ENCODE measurements at regions not wholly inside any gene's neighbourhood (a gene's known extent, or its start where the extent isn't known, plus 50 kb on each side); places are given as distances from the start of the nearest gene placed in this dataset.
"Not testable (repeated sequence)": the region's sequence is repeated elsewhere in the genome, so short reads cannot be mapped to it uniquely, and the experiment has no call there.

GRCh38 chr5:155514105-155514563 is 500.6 kb downstream of the KIF4B start:
- no peak for DNase-seq (ENCODE audit: low spot score)

DNA sequence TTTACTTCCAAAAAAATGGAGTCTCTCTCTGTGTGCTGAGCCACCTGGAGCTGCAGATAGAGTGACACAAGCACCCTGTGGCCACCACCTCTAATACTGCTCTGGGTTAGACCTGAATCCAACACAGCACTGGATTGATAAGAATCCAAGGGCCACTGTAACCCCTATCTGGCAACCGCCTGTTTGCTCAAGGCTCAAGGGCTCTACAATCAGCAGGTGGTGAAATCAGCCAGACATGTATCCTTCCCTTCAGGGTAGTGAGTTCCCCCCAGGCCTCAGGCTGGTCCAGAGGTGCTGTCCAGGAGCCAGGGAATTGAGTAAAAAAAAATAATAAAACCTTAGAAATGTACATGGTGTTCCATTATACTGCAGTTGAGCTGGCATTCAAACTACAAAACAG is 509.0 kb downstream of the KIF4B start:
- DNase-seq (ENCODE audit: low spot score), result no peak

GRCh38 chr5:155529362-155529761 is 515.8 kb downstream of the KIF4B start:
- DNase-seq (ENCODE audit: low spot score), result peak; percentile 31

- DNase-seq (ENCODE audit: low spot score), result no peak
Measured at GRCh38 chr5:155530046-155530445, 516.5 kb downstream of the KIF4B start.

DNA sequence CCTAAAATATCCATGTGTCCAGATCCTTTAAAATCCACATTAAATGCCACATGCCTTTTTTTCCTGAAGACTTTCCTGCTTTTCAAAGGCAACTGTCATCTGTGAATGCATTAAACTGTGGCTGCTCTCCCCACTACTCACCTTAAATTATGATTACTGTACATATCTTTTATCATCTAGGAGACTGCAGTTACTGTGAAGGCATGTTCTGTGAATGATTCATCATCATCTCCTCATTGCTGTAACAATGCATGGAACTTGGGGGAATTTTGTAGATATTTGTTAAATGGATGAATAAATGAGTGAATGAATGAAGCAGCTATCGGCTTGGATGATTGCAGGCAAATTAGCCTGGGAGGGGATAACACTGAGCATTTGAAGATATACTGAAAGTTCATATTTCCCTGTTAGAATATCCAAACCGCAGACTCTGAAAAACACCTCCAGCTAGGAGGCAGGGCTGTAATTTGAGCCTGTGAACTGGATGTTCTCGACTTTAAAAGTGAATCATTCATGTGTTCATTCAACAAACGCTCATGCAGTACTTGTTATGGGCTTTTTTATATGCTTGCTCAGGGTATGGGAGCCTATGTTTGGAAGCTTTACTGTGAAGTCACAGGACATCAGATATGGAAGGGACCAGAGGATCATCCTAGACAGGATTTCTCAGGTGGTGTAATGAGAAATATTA is 519.2 kb downstream of the KIF4B start:
- no peak for DNase-seq (ENCODE audit: low spot score)

DNA sequence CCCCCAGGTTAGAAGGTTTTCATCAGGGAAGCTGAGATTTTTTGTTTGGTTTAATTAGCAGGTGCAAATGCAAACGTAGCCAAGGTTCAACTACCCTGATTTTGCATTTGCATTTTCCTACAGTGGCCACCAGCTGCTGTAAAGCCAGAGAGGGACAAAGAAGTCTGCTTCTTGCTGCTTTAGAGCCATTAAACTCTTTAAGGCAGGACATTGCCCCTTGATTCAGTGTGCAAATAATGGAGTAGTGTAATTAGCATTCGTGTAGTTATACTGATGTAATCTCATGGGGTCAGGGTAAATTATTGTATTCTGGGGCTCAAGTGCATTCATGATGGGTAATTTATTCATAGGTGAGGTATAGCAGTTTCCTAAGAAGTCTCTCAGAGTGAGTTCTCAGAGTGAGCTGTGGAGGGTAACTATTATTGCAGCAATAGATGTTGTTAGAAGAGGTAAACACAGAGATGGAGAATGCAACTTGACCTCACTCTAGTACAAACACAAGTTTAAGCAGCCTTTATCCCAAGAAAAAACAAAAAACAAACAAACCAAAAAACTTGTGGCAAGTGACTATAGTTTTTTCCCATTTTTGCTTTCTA is 526.5 kb downstream of the KIF4B start:
- DNase-seq (ENCODE audit: low spot score), result no peak

DNA sequence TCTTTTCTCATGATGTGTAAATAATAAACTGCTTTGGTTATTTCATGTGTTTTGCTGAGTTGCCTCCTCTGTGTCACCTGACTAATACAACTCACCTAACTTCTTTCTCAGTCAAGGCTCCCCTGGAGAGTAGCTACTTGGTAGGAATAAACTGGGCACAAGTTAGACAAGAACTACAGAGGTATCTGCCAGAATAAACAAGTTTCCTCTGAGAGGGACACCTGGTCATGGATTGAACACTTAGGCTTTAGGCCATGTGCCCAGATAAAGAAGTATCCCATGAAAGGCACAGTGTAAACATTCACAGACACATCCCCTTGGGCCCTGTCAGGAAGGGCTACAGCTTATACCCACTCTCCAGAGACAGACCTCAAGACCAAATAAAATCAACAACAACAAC is 532.5 kb downstream of the KIF4B start:
- DNase-seq (ENCODE audit: low spot score), result no peak

DNA sequence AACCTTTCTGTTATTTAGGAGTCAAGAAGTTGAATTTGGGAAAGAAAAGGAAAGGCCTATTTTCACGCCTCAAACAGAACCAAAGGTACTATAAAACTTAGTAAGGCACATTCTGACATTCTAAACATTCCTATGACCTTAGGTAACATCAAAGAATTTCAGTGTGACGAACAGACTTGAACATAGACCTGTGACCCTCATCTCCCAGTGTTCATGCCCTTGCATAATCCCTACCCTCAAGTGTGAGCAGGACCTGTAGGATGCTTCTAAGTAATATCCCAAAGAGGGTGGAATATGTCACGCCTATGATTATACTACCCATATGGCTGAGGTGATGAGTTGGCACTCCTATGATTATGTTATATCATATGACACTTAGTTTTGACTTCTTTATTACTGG is 540.9 kb downstream of the KIF4B start:
- DNase-seq (ENCODE audit: low spot score), result no peak

GRCh38 chr5:155556222-155556621 is 542.7 kb downstream of the KIF4B start:
- no peak for DNase-seq (ENCODE audit: low spot score)

GRCh38 chr5:155556700-155557099 is 543.1 kb downstream of the KIF4B start:
- DNase-seq (ENCODE audit: low spot score), result no peak

- no peak for DNase-seq (ENCODE audit: low spot score)
Measured at GRCh38 chr5:155562158-155562557, 548.6 kb downstream of the KIF4B start.

GRCh38 chr5:155564541-155564940 is 551.0 kb downstream of the KIF4B start:
- DNase-seq (ENCODE audit: low spot score), result no peak

- no peak for DNase-seq (ENCODE audit: low spot score)
Measured at GRCh38 chr5:155575861-155576260, 562.3 kb downstream of the KIF4B start.

- not testable (repeated sequence) for DNase-seq (ENCODE audit: low spot score)
Measured at GRCh38 chr5:155586808-155587207, 573.3 kb downstream of the KIF4B start.

DNA sequence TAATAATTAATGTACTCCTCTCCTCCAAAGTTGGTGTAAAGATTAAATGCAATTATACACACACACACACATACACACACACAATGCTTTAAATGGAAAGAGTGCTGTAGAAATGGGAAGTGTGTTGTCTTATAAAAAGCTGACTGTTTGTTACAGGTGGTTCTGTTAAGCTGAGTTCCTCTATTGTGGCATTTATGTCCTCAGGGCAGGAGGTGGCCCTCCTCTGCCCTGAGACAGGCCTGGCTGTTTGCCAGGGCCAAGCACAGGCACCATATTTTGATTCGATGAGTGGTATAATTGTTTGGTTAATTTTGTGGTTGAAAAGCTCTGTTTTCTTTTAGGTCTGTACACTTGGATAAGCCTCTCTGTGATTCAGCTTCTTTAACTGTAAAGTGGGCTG is 573.9 kb downstream of the KIF4B start:
- DNase-seq (ENCODE audit: low spot score), result no peak

GRCh38 chr5:155591273-155591672 is 577.7 kb downstream of the KIF4B start:
- no peak for DNase-seq (ENCODE audit: low spot score)

- no peak for DNase-seq (ENCODE audit: low spot score)
Measured at GRCh38 chr5:155594270-155594669, 580.7 kb downstream of the KIF4B start.

DNA sequence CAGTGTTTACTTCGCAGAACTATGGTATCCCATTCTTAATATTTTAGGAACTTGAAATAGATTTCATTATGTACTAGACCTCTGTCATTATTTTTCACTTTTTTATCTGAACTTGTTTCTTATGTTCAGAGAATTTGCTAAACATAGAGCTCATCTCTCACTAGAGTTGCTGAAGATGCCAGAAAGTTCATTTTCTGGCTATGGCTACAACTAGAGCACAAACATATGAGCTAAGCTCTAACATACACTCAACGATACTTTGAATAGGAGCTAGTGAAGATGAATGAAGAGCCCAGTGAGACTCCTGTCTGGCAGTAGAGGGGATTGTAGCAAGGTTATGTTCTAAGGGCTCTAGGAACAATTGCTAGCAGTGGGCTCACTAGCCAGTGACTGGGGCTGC is 582.2 kb downstream of the KIF4B start:
- DNase-seq (ENCODE audit: low spot score), result no peak

DNA sequence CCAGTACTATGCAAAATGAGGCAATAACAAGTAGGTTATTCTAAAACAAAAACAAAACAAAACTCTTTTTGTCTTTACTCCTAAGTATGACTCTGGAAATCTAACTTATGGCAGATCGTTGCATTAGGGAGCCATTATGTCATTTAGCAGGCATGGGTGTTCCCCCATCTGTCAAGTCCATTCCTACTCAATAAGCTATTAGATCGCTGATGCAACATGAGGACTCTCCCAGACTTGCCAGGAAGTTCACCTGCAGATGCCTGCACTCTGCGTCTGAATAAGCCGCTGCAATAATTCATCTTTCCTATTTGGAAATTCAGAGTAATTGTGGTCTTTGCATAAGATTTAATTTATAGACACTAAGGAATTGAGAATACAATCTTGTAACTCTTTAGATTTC is 585.0 kb downstream of the KIF4B start:
- DNase-seq (ENCODE audit: low spot score), result no peak

- DNase-seq (ENCODE audit: low spot score), result no peak
Measured at GRCh38 chr5:155605920-155606319, 592.4 kb downstream of the KIF4B start.

DNA sequence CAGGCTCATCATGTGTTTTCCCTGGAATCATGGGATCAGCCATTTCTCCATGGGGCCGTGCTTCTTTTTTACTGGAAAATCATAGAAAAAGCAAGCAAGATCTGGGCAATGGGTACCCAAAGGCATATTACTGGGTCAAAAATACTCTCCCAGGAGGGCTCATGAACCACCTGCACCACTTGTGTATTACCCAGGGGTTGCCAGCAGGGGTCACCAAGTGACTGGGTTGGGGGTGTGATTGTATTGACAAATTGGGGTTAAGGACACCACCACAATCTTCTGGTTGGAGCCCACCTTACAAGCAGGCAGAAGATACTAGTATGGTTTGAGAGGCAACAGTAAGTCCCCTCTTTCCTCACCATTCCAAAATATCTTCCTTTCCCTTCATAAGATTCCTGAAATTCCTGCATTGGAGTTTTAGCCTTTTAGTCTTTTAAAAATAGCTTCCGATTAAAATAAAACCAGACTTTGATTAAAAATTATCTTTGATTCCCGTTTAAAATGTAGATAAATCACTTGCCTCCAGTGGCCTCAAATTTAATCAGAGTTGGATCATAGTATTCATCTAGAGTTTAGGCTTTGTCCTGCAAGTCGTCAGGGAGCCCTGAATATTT is 603.3 kb downstream of the KIF4B start:
- DNase-seq (ENCODE audit: low spot score), result peak; percentile 75

GRCh38 chr5:155619688-155620087 is 606.1 kb downstream of the KIF4B start:
- DNase-seq (ENCODE audit: low spot score), result no peak

- DNase-seq (ENCODE audit: low spot score), result no peak
Measured at GRCh38 chr5:155620821-155621410, 607.4 kb downstream of the KIF4B start.
